Ectodermal cell (in vitro differentiated cells): ENCODE measurements at regions not wholly inside any gene's neighbourhood (a gene's known extent, or its start where the extent isn't known, plus 50 kb on each side); places are given as distances from the start of the nearest gene placed in this dataset.

Experiments used
- H3K27ac ChIP-seq: 2 replicates; pipeline ENCODE4 v1.7.0; 2013; ENCODE audit warnings: mild to moderate bottlenecking, low read depth, low read length; ENCODE audit not compliant: insufficient read depth, poor library complexity, severe bottlenecking
- H3K27me3 ChIP-seq: 2 replicates; pipeline ENCODE4 v1.7.0; 2013; ENCODE audit warnings: mild to moderate bottlenecking, low read length; ENCODE audit not compliant: insufficient read depth, control insufficient read depth, poor library complexity, severe bottlenecking
- H3K36me3 ChIP-seq: one replicate; pipeline ENCODE4 v1.7.0; 2013; ENCODE audit warnings: low read length; ENCODE audit not compliant: control insufficient read depth, insufficient read depth
- H3K4me1 ChIP-seq: one replicate; pipeline ENCODE4 v1.7.0; 2013; ENCODE audit warnings: low read length; ENCODE audit not compliant: control insufficient read depth, insufficient read depth
- H3K4me3 ChIP-seq: 2 replicates; pipeline ENCODE4 v1.7.0; 2013; ENCODE audit warnings: low read depth, low read length, control low read depth; ENCODE audit not compliant: insufficient read depth
- H3K9me3 ChIP-seq: 2 replicates; pipeline ENCODE4 v1.7.0; 2013; ENCODE audit warnings: mild to moderate bottlenecking, low read length, moderate library complexity; ENCODE audit not compliant: control insufficient read depth
- WGBS, 2 experiments: methylation state at CpG; one replicate each; pipeline ENCODE4 v1.1.7; 2013; ENCODE audit warnings: missing lambda C conversion rate in 2 of 2; 5-methylcytosine and 5-hydroxymethylcytosine counted together

GRCh38 chr15:77540312-77541060 lies 92.2 kb downstream of the LINGO1 start:
- Histone ChIP-seq H3K4me1 (peaks cover 37% of the 10 kb centered on the region), H3K27ac (no peak overlapping the region), H3K4me3 (no peak overlapping the region), H3K27me3 (no peaks in the 10 kb centered on the region), H3K36me3 (no peaks in the 10 kb centered on the region), H3K9me3 (no peaks in the 10 kb centered on the region)
- 79 to 80% methylated on average over 13 of the region's 13 CpGs for WGBS, 2 experiments

- no peaks in the 10 kb centered on the region for H3K9me3 ChIP-seq
- 84 to 90% methylated on average over 5 of the region's 5 CpGs for WGBS, 2 experiments
- no peak overlapping the region for H3K4me3 ChIP-seq
- H3K27me3 ChIP-seq = no peaks in the 10 kb centered on the region
- no peaks in the 10 kb centered on the region for H3K36me3 ChIP-seq
- H3K4me1 ChIP-seq = peaks cover 41% of the 10 kb centered on the region
- H3K27ac ChIP-seq = no peak overlapping the region
Observed at GRCh38 chr15:77538793-77539497, 93.8 kb downstream of the LINGO1 start.

- H3K4me3 ChIP-seq = no peak overlapping the region
- H3K4me1 ChIP-seq = peaks cover 44% of the 10 kb centered on the region
- H3K27ac ChIP-seq = no peak overlapping the region
- no peaks in the 10 kb centered on the region for H3K27me3 ChIP-seq
- 73 to 74% methylated on average over 7 of the region's 7 CpGs for WGBS, 2 experiments
- H3K36me3 ChIP-seq = no peaks in the 10 kb centered on the region
- H3K9me3 ChIP-seq = no peaks in the 10 kb centered on the region
Observed at GRCh38 chr15:77538027-77538451, 94.7 kb downstream of the LINGO1 start.

- Histone ChIP-seq H3K4me3 (no peak overlapping the region), H3K4me1 (peaks cover 41% of the 10 kb centered on the region), H3K27ac (no peak overlapping the region)
Observed at GRCh38 chr15:77537006-77537405, 95.7 kb downstream of the LINGO1 start.

GRCh38 chr15:77535845-77536244 lies 96.9 kb downstream of the LINGO1 start:
- Histone ChIP-seq H3K27ac (no peak overlapping the region), H3K4me3 (no peak overlapping the region), H3K36me3 (no peaks in the 10 kb centered on the region), H3K9me3 (no peaks in the 10 kb centered on the region), H3K4me1 (peaks cover 32% of the 10 kb centered on the region), H3K27me3 (peaks cover 2% of the 10 kb centered on the region)
- WGBS, 2 experiments = 91 to 97% methylated on average over 7 of the region's 7 CpGs

More at GRCh38 chr15:77537006-77537405, 95.7 kb downstream of the LINGO1 start:
- Histone ChIP-seq H3K27me3 (no peaks in the 10 kb centered on the region), H3K9me3 (no peaks in the 10 kb centered on the region), H3K36me3 (no peaks in the 10 kb centered on the region)
- 65 to 69% methylated on average over 1 of the region's 1 CpG for WGBS, 2 experiments
